ENCODE measurements at regions not wholly inside any gene's neighbourhood (a gene's known extent, or its start where the extent isn't known, plus 50 kb on each side); places are given as distances from the start of the nearest gene placed in this dataset.

DNA sequence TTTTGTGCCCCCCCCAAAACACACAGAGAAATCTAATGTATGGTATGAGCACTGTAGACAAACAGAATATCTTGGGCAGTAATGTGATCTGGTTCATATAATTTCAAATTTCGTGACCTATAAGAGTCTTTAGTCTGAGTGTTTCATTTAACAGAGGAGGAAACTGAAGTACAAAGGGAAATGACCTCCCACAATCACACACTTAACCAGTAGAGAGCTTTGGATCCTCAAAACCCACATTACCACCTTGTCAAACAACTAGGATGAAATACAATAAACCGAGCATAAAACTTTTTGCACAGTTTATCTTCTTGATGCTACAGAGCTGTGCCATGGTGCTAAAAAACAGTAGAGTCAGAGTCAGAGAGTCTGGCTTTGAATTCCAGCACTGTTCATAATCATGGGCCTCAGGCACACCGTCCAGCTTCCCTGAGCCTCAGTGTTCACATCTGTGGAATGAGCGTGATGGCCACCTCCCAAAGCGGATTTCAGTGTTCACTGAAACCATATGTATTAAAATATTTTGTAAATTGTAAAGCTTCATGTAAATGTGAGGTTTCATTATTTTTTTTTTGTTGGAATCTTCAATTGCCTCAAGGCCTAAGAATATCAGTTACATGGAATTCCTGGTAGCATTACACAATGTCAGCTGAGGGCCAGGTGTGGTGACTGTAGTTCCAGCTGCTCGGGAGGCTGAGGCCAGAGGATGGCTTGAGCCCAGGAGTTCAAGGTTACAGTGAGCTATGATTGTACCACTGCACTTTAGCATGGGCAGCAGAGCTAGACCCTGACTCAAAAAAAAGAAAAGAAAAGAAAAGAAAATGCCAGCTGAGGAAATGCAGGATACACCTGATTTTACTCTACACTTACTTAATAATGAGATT lies 126.4 kb upstream of the FRY start:
- TF ChIP-seq CTCF (optimal IDR thresholded peaks at IDR 0.05 in 1 of 3, IDR thresholded peaks at IDR 0.05 in 1 of 3, conservative IDR thresholded peaks at IDR 0.05 in 1 of 3; ENCODE audit: extremely low read depth in 1 of 3, insufficient read depth in 2 of 3, low read length in 3 of 3) (no peak), EZH2 (IDR thresholded peaks at IDR 0.05; ENCODE audit: low read length) (no peak)
